HepG2 (cell line): ENCODE measurements at regions not wholly inside any gene's neighbourhood (a gene's known extent, or its start where the extent isn't known, plus 50 kb on each side); places are given as distances from the start of the nearest gene placed in this dataset.

Experiments used
- ATAC-seq: fragments of 200-7000 bp; cut with Tn5 transposase; 3 replicates; pipeline ENCODE4 v1.9.1; 2020; ENCODE audit warnings: mild to moderate bottlenecking, moderate library complexity
- BruUV-seq: library from RNA; stranded (reverse); fragments of 400-500 nt; replicated peaks from 2 replicates; lab custom pipeline; 2021; lab: Mats Ljungman, UMichigan
- CTCF ChIA-PET: fragments of 300-600 bp; formaldehyde crosslinking; extraction: SDS; loops from one replicate; lab custom pipeline; 2021; ENCODE audit warnings: low total read pairs, inconsistent platforms, low intra/inter-chr PET ratio; lab: Yijun Ruan, JAX
- POLR2A ChIA-PET: fragments of 350-600 bp; sonication (Branson Sonifier 250); formaldehyde crosslinking; loops from one replicate; lab custom pipeline; 2020; ENCODE audit warnings: antibody characterized with exemption, inconsistent platforms; lab: Yijun Ruan, JAX
- DNase-seq: peaks from one replicate; pipeline ENCODE4 v3.0.0-alpha.2; 2015; ENCODE audit warnings: low spot score
- FAIRE-seq: peaks from 3 replicates; lab custom pipeline; 2011; peaks lifted over from hg19 to GRCh38; lab: Jason Lieb, UNC
- H2AFZ ChIP-seq: one replicate; pipeline ENCODE4 v1.6.1; 2011; ENCODE audit warnings: low read length, inconsistent platforms
- H3K27ac ChIP-seq: fragments of 300-600 bp; 3 replicates; pipeline ENCODE4 v1.8.0; 2011; ENCODE audit warnings: mixed run types, mild to moderate bottlenecking, mixed read lengths, low read length, inconsistent platforms; ENCODE audit not compliant: insufficient read depth; ENCODE audit errors: extremely low read length
- H3K27me3 ChIP-seq, 2 experiments: fragments of 200-600 bp in 1 of 2; 2 replicates in 1 of 2; 3 replicates in 1 of 2; pipeline versions ENCODE4 v1.6.0 to v1.8.0; 2011; ENCODE audit warnings: low read length in 2 of 2, mild to moderate bottlenecking in 2 of 2, moderate library complexity in 2 of 2, inconsistent platforms in 1 of 2; ENCODE audit not compliant: insufficient read depth in 2 of 2, control insufficient read depth in 1 of 2
- H3K36me3 ChIP-seq, 2 experiments: fragments of 200-600 bp in 1 of 2; replicated peaks in 1 of 2; 2 replicates in 1 of 2; 3 replicates in 1 of 2; pipeline versions ENCODE4 v1.5.1 to v1.8.0; 2011; ENCODE audit warnings: low read length in 2 of 2, inconsistent platforms in 1 of 2; ENCODE audit not compliant: insufficient read depth in 2 of 2, control insufficient read depth in 1 of 2
- H3K4me1 ChIP-seq: 2 replicates; pipeline ENCODE4 v1.5.1; 2012; ENCODE audit warnings: low read length, inconsistent platforms; ENCODE audit not compliant: insufficient read depth
- H3K4me2 ChIP-seq: 2 replicates; pipeline ENCODE4 v1.6.0; 2011; ENCODE audit warnings: low read depth, low read length, inconsistent platforms
- H3K4me3 ChIP-seq, 3 experiments: fragments of 200-600 bp in 1 of 3; sonication (generic), shearing (Covaris generic) in 1 of 3; replicated peaks in 1 of 3; 2 replicates each; pipeline ENCODE4 v1.5.1; 2011 to 2016; ENCODE audit warnings: low read length in 3 of 3, inconsistent platforms in 2 of 3, low read depth in 2 of 3, mild to moderate bottlenecking in 2 of 3, control low read depth in 1 of 3, mixed read lengths in 1 of 3; ENCODE audit not compliant: insufficient read depth in 1 of 3
- H3K79me2 ChIP-seq: one replicate; pipeline ENCODE4 v1.6.1; 2011; ENCODE audit warnings: low read length, inconsistent platforms; ENCODE audit not compliant: insufficient read depth
- H3K9ac ChIP-seq: 2 replicates; pipeline ENCODE4 v1.6.0; 2011; ENCODE audit warnings: mild to moderate bottlenecking, low read depth, low read length, inconsistent platforms; ENCODE audit not compliant: insufficient read depth
- H3K9me3 ChIP-seq: 2 replicates; pipeline ENCODE4 v1.5.1; 2012; ENCODE audit warnings: mild to moderate bottlenecking, low read length
- H4K20me1 ChIP-seq: 2 replicates; pipeline ENCODE4 v1.6.0; 2011; ENCODE audit warnings: inconsistent platforms, mild to moderate bottlenecking, low read length, moderate library complexity; ENCODE audit not compliant: insufficient read depth
- CCDC6 ChIP-seq: sonication (generic); formaldehyde crosslinking; IDR thresholded peaks from 2 replicates; pipeline ENCODE4 v1.8.1; 2022; ENCODE audit warnings: mild to moderate bottlenecking, missing genetic modification reagents, moderate library complexity
- CENPT ChIP-seq: sonication (generic); formaldehyde crosslinking; IDR thresholded peaks from 2 replicates; pipeline ENCODE4 v1.8.0; 2022; ENCODE audit warnings: low read depth, mild to moderate bottlenecking, moderate library complexity, missing genetic modification reagents
- HOXD1 ChIP-seq: sonication (generic); formaldehyde crosslinking; IDR thresholded peaks from 2 replicates; pipeline ENCODE4 v1.5.0; 2020; ENCODE audit warnings: missing genetic modification reagents
- KDM1A ChIP-seq: IDR thresholded peaks from 2 replicates; pipeline ENCODE4 v1.6.1; 2016; ENCODE audit warnings: missing compliant biosample characterization
- PLRG1 ChIP-seq: fragments of 450-650 bp; conservative IDR thresholded peaks from 2 replicates; pipeline ENCODE4 v1.6.1; 2016
- POGZ ChIP-seq: sonication (generic); formaldehyde crosslinking; IDR thresholded peaks from 2 replicates; pipeline ENCODE4 v1.4.0; 2020; ENCODE audit warnings: mild to moderate bottlenecking, missing genetic modification reagents
- STAG1 ChIP-seq: sonication (generic); formaldehyde crosslinking; IDR thresholded peaks from 2 replicates; pipeline ENCODE4 v1.4.0; 2020; ENCODE audit warnings: missing genetic modification reagents
- TARDBP ChIP-seq: sonication (generic); formaldehyde crosslinking; IDR thresholded peaks from 2 replicates; pipeline ENCODE4 v1.8.0; 2022; ENCODE audit warnings: mild to moderate bottlenecking, missing genetic modification reagents
- ZNF230 ChIP-seq: sonication (generic); formaldehyde crosslinking; IDR thresholded peaks from 2 replicates; pipeline ENCODE4 v1.4.0; 2020; ENCODE audit warnings: mild to moderate bottlenecking, missing genetic modification reagents
- ZNF24 ChIP-seq: fragments of 450-650 bp; IDR thresholded peaks from 2 replicates; pipeline ENCODE4 v1.6.1; 2017; ENCODE audit warnings: antibody characterized with exemption, mild to moderate bottlenecking
- ZNF33B ChIP-seq: sonication (generic); formaldehyde crosslinking; IDR thresholded peaks from 2 replicates; pipeline ENCODE4 v1.5.1; 2020; ENCODE audit warnings: mild to moderate bottlenecking, missing genetic modification reagents
- ZNF343 ChIP-seq: sonication (generic); formaldehyde crosslinking; IDR thresholded peaks from 2 replicates; pipeline ENCODE4 v1.4.0; 2020; ENCODE audit warnings: mild to moderate bottlenecking, missing genetic modification reagents
- ZNF460 ChIP-seq: sonication (generic); formaldehyde crosslinking; IDR thresholded peaks from 2 replicates; pipeline ENCODE4 v1.5.1; 2020; ENCODE audit warnings: missing genetic modification reagents, mild to moderate bottlenecking, borderline replicate concordance
- ZNF766 ChIP-seq: sonication (generic); formaldehyde crosslinking; IDR thresholded peaks from 2 replicates; pipeline ENCODE4 v1.5.0; 2020; ENCODE audit warnings: missing genetic modification reagents, borderline replicate concordance
- WGBS: methylation state at CpG from one replicate; pipeline ENCODE4 v1.1.6; 2017; ENCODE audit warnings: low lambda C conversion rate; 5-methylcytosine and 5-hydroxymethylcytosine counted together
- in situ Hi-C: cut with HindIII; loops from 2 replicates; pipeline ENCODE4 v1.10.0; 2017; ENCODE audit warnings: low pct_unique_long_range_greater_than_20kb; ENCODE audit not compliant: extremely low pct_ligation_motif_present
- intact Hi-C: fragments of 100-400 bp; cut with micrococcal nuclease; formaldehyde crosslinking; loops from one replicate; pipeline ENCODE4 v1.10.0; 2022; ENCODE audit not compliant: unreplicated experiment
- TF ChIP-seq, protein P1 (sequence below): sonication (generic); formaldehyde crosslinking; IDR thresholded peaks from 2 replicates; pipeline ENCODE4 v1.5.0; 2020; ENCODE audit warnings: mild to moderate bottlenecking, missing genetic modification reagents, moderate library complexity
- TF ChIP-seq, protein P2 (sequence below): sonication (generic); formaldehyde crosslinking; IDR thresholded peaks from 2 replicates; pipeline ENCODE4 v1.4.0; 2020; ENCODE audit warnings: mild to moderate bottlenecking, missing genetic modification reagents
- TF ChIP-seq, protein P3 (sequence below): sonication (generic); formaldehyde crosslinking; IDR thresholded peaks from 2 replicates; pipeline ENCODE4 v1.8.0; 2022; ENCODE audit warnings: missing genetic modification reagents, low read depth, mild to moderate bottlenecking, borderline replicate concordance

DNA sequence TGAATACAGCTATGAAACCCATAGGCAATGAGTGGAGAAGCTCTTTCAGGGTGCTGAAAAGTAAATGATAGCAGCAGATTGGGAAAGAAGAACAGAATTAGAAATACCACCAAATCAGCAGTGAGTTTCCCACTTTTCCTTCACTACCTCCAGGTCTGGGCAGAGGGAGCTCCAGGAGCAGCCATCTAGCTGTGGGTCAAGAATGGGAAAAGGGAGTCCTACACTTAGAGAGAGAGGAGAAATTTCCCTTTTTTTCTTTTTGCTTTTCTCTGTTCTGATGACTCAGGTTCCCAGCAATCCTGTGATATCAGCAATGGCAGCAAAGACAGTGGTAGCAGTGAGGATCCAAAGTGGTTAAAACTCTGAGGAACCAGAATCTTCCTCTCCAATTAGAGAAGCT, 263.9 kb downstream of the NXPE2 start:
- Histone ChIP-seq H4K20me1 (no peaks in the 10 kb centered on the region), H3K9me3 (peaks cover 14% of the 10 kb centered on the region), H3K36me3 (no peaks in the 10 kb centered on the region), H3K4me3 (no peak overlapping the region), H3K9ac (no peak overlapping the region), H2AFZ (no peak overlapping the region), H3K27ac (no peak overlapping the region), H3K4me2 (no peak overlapping the region), H3K27me3 (peaks cover 0 to 6% of the 10 kb centered on the region in 2 experiments; a peak in 1 of 5 replicates), H3K4me1 (no peaks in the 10 kb centered on the region), H3K79me2 (no peaks in the 10 kb centered on the region)
- in situ Hi-C loops = no loop called here
- 0 out of 2 replicates have a peak, but pooled peaks have one; percentile 11 for TF ChIP-seq STAG1 (CRISPR knock-in tag)
- TF ChIP-seq POGZ (CRISPR knock-in tag) = no peak
- TF ChIP-seq, protein P1, sequence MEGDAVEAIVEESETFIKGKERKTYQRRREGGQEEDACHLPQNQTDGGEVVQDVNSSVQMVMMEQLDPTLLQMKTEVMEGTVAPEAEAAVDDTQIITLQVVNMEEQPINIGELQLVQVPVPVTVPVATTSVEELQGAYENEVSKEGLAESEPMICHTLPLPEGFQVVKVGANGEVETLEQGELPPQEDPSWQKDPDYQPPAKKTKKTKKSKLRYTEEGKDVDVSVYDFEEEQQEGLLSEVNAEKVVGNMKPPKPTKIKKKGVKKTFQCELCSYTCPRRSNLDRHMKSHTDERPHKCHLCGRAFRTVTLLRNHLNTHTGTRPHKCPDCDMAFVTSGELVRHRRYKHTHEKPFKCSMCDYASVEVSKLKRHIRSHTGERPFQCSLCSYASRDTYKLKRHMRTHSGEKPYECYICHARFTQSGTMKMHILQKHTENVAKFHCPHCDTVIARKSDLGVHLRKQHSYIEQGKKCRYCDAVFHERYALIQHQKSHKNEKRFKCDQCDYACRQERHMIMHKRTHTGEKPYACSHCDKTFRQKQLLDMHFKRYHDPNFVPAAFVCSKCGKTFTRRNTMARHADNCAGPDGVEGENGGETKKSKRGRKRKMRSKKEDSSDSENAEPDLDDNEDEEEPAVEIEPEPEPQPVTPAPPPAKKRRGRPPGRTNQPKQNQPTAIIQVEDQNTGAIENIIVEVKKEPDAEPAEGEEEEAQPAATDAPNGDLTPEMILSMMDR (CRISPR knock-in tag) = 0 out of 2 replicates have a peak, but pooled peaks have one; percentile 12
- no peak for ATAC-seq
- no peak for DNase-seq
- ChIA-PET CTCF (no interaction called here), POLR2A (no interaction called here)
- intact Hi-C loops = no loop called here
- no TSS peak for BruUV-seq
- FAIRE-seq = no peak

GRCh38 chr11:114949614-114950351, 271.5 kb downstream of the NXPE2 start:
- Histone ChIP-seq H4K20me1 (no peaks in the 10 kb centered on the region), H3K9me3 (no peaks in the 10 kb centered on the region), H3K4me1 (no peaks in the 10 kb centered on the region), H2AFZ (no peak overlapping the region), H3K36me3 (no peaks in the 10 kb centered on the region), H3K4me3 (no peak overlapping the region), H3K27me3 (peaks cover 0 to 6% of the 10 kb centered on the region in 2 experiments; a peak in 1 of 5 replicates), H3K9ac (no peak overlapping the region), H3K4me2 (no peak overlapping the region), H3K79me2 (no peaks in the 10 kb centered on the region), H3K27ac (no peak overlapping the region)
- intact Hi-C loops = no loop called here
- ATAC-seq (no peak), FAIRE-seq (no peak), DNase-seq (no peak)
- BruUV-seq = no TSS peak
- CTCF ChIA-PET = no interaction called here
- POLR2A ChIA-PET = no interaction called here
- in situ Hi-C loops = loop anchor here (5.0 kb wide), 1 partner anchor 42 kb away; no protein-coding TSS in a partner anchor
- 37% methylated on average over 13 of the region's 13 CpGs for WGBS
- TF ChIP-seq CENPT (CRISPR knock-in tag) (no peak), ZNF33B (CRISPR knock-in tag) (no peak), ZNF24 (no peak), ZNF766 (CRISPR knock-in tag) (no peak), CCDC6 (CRISPR knock-in tag) (no peak), PLRG1 (no peak), ZNF460 (CRISPR knock-in tag) (no peak), ZNF230 (CRISPR knock-in tag) (no peak), HOXD1 (no peak), TARDBP (no peak), STAG1 (CRISPR knock-in tag) (no peak), ZNF343 (CRISPR knock-in tag) (no peak), KDM1A (CRISPR knock-in tag) (no peak)
- TF ChIP-seq, protein P2, sequence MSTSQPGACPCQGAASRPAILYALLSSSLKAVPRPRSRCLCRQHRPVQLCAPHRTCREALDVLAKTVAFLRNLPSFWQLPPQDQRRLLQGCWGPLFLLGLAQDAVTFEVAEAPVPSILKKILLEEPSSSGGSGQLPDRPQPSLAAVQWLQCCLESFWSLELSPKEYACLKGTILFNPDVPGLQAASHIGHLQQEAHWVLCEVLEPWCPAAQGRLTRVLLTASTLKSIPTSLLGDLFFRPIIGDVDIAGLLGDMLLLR = no peak
- TF ChIP-seq, protein P3, sequence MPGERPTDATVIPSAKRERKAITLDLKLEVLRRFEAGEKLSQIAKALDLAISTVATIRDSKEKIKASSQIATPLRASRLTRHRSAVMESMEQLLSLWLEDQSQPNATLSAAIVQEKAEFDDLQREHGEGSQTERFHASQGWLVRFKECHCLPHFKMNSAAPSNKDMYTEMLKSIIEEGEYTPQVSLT (CRISPR knock-in tag) = no peak
